ENCODE measurements at regions not wholly inside any gene's neighbourhood (a gene's known extent, or its start where the extent isn't known, plus 50 kb on each side); places are given as distances from the start of the nearest gene placed in this dataset.
"Not testable (repeated sequence)": the region's sequence is repeated elsewhere in the genome, so short reads cannot be mapped to it uniquely, and the experiment has no call there.

- DNase-seq (ENCODE audit: low spot score) = no peak
Observed at GRCh38 chr2:59435635-59436034, 1117.8 kb downstream of the BCL11A start.

GRCh38 chr2:59428940-59429339 lies 1124.5 kb downstream of the BCL11A start:
- no peak for DNase-seq (ENCODE audit: low spot score)

GRCh38 chr2:59427980-59428379 lies 1125.5 kb downstream of the BCL11A start:
- DNase-seq (ENCODE audit: low spot score) = no peak

GRCh38 chr2:59425247-59425646 lies 1128.2 kb downstream of the BCL11A start:
- peak; percentile 5 for DNase-seq (ENCODE audit: low spot score)

GRCh38 chr2:59413751-59414570 lies 1139.5 kb downstream of the BCL11A start:
- no peak for DNase-seq (ENCODE audit: low spot score)

GRCh38 chr2:59399126-59399525 lies 1154.3 kb downstream of the BCL11A start:
- no peak for DNase-seq (ENCODE audit: low spot score)

- DNase-seq (ENCODE audit: low spot score) = no peak
Observed at GRCh38 chr2:59398081-59398480, 1155.4 kb downstream of the BCL11A start.

- DNase-seq (ENCODE audit: low spot score) = no peak
Observed at GRCh38 chr2:59395119-59395518, 1154.0 kb upstream of the FANCL start.

GRCh38 chr2:59391896-59392295 lies 1150.8 kb upstream of the FANCL start:
- DNase-seq (ENCODE audit: low spot score) = no peak

GRCh38 chr2:59390581-59390980 lies 1149.5 kb upstream of the FANCL start:
- no peak for DNase-seq (ENCODE audit: low spot score)

GRCh38 chr2:59389240-59389639 lies 1148.1 kb upstream of the FANCL start:
- no peak for DNase-seq (ENCODE audit: low spot score)

GRCh38 chr2:59385971-59386370 lies 1144.8 kb upstream of the FANCL start:
- DNase-seq (ENCODE audit: low spot score) = no peak

- no peak for DNase-seq (ENCODE audit: low spot score)
Observed at GRCh38 chr2:59383473-59383872, 1142.3 kb upstream of the FANCL start.

- no peak for DNase-seq (ENCODE audit: low spot score)
Observed at GRCh38 chr2:59378127-59378526, 1137.0 kb upstream of the FANCL start.

GRCh38 chr2:59366288-59366687 lies 1125.2 kb upstream of the FANCL start:
- DNase-seq (ENCODE audit: low spot score) = no peak

GRCh38 chr2:59354498-59354897 lies 1113.4 kb upstream of the FANCL start:
- no peak for DNase-seq (ENCODE audit: low spot score)

- DNase-seq (ENCODE audit: low spot score) = no peak
Observed at GRCh38 chr2:59353306-59353921, 1112.3 kb upstream of the FANCL start.

GRCh38 chr2:59342166-59342565 lies 1101.0 kb upstream of the FANCL start:
- DNase-seq (ENCODE audit: low spot score) = no peak

- DNase-seq (ENCODE audit: low spot score) = no peak
Observed at GRCh38 chr2:59339837-59340207, 1098.7 kb upstream of the FANCL start.

GRCh38 chr2:59339121-59339836 lies 1098.2 kb upstream of the FANCL start:
- DNase-seq (ENCODE audit: low spot score) = no peak

GRCh38 chr2:59333007-59333406 lies 1091.9 kb upstream of the FANCL start:
- DNase-seq (ENCODE audit: low spot score) = no peak

- DNase-seq (ENCODE audit: low spot score) = not testable (repeated sequence)
Observed at GRCh38 chr2:59326581-59327365, 1085.6 kb upstream of the FANCL start.
